HG03280 (cell line): ENCODE measurements at regions not wholly inside any gene's neighbourhood (a gene's known extent, or its start where the extent isn't known, plus 50 kb on each side); places are given as distances from the start of the nearest gene placed in this dataset.
A peak's percentile ranks its signal among the peaks of the same experiment; 100 is the strongest.

ENCODE experiments used
- ATAC-seq: cut with Tn5 transposase; IDR thresholded peaks from one replicate; pipeline ENCODE4 v1.9.1; 2021; ENCODE audit warnings: mild to moderate bottlenecking, moderate library complexity; ENCODE audit not compliant: unreplicated experiment

GRCh38 chr4:112889619-112890527, 159.6 kb upstream of the ANK2 start:
- no peak for ATAC-seq

GRCh38 chr4:112894480-112894879, 155.0 kb upstream of the ANK2 start:
- ATAC-seq = no peak

- ATAC-seq = no peak
Observed at GRCh38 chr4:112894951-112895350, 154.5 kb upstream of the ANK2 start.

GRCh38 chr4:112895811-112896608, 153.4 kb upstream of the ANK2 start:
- ATAC-seq = peak; percentile 43

GRCh38 chr4:112896609-112897190, 152.8 kb upstream of the ANK2 start:
- no peak for ATAC-seq

GRCh38 chr4:112897543-112897942, 151.9 kb upstream of the ANK2 start:
- ATAC-seq = no peak

- ATAC-seq = no peak
Observed at GRCh38 chr4:112898357-112899141, 150.9 kb upstream of the ANK2 start.

GRCh38 chr4:112900416-112900815, 149.0 kb upstream of the ANK2 start:
- no peak for ATAC-seq

- no peak for ATAC-seq
Observed at GRCh38 chr4:112901962-112902411, 147.5 kb upstream of the ANK2 start.

GRCh38 chr4:112905728-112906127, 143.7 kb upstream of the ANK2 start:
- ATAC-seq = no peak

- no peak for ATAC-seq
Observed at GRCh38 chr4:112908511-112908910, 140.9 kb upstream of the ANK2 start.

- ATAC-seq = no peak
Observed at GRCh38 chr4:112910109-112910736, 139.2 kb upstream of the ANK2 start.

- no peak for ATAC-seq
Observed at GRCh38 chr4:112916868-112917267, 132.6 kb upstream of the ANK2 start.

GRCh38 chr4:112923516-112923915, 125.9 kb upstream of the ANK2 start:
- no peak for ATAC-seq

GRCh38 chr4:112926819-112927218, 122.6 kb upstream of the ANK2 start:
- no peak for ATAC-seq

- ATAC-seq = no peak
Observed at GRCh38 chr4:112927544-112927943, 121.9 kb upstream of the ANK2 start.

GRCh38 chr4:112931001-112931400, 118.5 kb upstream of the ANK2 start:
- ATAC-seq = no peak

GRCh38 chr4:112933790-112934189, 115.7 kb upstream of the ANK2 start:
- no peak for ATAC-seq

- peak; percentile 63 for ATAC-seq
Observed at GRCh38 chr4:112938461-112939058, 110.9 kb upstream of the ANK2 start.

GRCh38 chr4:112939901-112940300, 109.6 kb upstream of the ANK2 start:
- no peak for ATAC-seq
